ENCODE measurements at regions not wholly inside any gene's neighbourhood (a gene's known extent, or its start where the extent isn't known, plus 50 kb on each side); places are given as distances from the start of the nearest gene placed in this dataset.
"Not testable (repeated sequence)": the region's sequence is repeated elsewhere in the genome, so short reads cannot be mapped to it uniquely, and the experiment has no call there.

GRCh38 chrX:140250391-140250790 is 254.5 kb downstream of the SOX3 start:
- H3K36me3 ChIP-seq (ENCODE audit: control insufficient read depth, insufficient read depth, low read length) = no peaks in the 10 kb centered on the region
- ChIA-PET CTCF (no interaction called here), POLR2A (no interaction called here)
- intact Hi-C loops (cut with micrococcal nuclease; ENCODE audit: unreplicated experiment) = no loop called here
- no peaks in the 10 kb centered on the region for H3K27me3 ChIP-seq (replicated peaks; ENCODE audit: control insufficient read depth, insufficient read depth, low read length)
- Mint-ChIP-seq H3K9me3 (ENCODE audit: unreplicated experiment) (no peaks in the 10 kb centered on the region), H3K36me3 (ENCODE audit: insufficient read depth, unreplicated experiment) (no peaks in the 10 kb centered on the region), H3K4me3 (ENCODE audit: unreplicated experiment) (no peak overlapping the region), H3K27ac (ENCODE audit: unreplicated experiment) (no peak overlapping the region), H3K4me1 (ENCODE audit: low read depth, unreplicated experiment) (no peaks in the 10 kb centered on the region), H3K27me3 (ENCODE audit: insufficient read depth, unreplicated experiment) (no peaks in the 10 kb centered on the region)
- BruUV-seq (replicated peaks) = no TSS peak
- TF ChIP-seq, protein P1, sequence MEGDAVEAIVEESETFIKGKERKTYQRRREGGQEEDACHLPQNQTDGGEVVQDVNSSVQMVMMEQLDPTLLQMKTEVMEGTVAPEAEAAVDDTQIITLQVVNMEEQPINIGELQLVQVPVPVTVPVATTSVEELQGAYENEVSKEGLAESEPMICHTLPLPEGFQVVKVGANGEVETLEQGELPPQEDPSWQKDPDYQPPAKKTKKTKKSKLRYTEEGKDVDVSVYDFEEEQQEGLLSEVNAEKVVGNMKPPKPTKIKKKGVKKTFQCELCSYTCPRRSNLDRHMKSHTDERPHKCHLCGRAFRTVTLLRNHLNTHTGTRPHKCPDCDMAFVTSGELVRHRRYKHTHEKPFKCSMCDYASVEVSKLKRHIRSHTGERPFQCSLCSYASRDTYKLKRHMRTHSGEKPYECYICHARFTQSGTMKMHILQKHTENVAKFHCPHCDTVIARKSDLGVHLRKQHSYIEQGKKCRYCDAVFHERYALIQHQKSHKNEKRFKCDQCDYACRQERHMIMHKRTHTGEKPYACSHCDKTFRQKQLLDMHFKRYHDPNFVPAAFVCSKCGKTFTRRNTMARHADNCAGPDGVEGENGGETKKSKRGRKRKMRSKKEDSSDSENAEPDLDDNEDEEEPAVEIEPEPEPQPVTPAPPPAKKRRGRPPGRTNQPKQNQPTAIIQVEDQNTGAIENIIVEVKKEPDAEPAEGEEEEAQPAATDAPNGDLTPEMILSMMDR (IDR thresholded peaks at IDR 0.05; ENCODE audit: insufficient read depth in 1 of 2, low read depth in 1 of 2, low read length in 1 of 2, severe bottlenecking in 1 of 2, unreplicated experiment in 1 of 2) = no peak
- DNase-seq = no peak
- H3K4me1 ChIP-seq = no peaks in the 10 kb centered on the region
- no peak overlapping the region for H3K4me3 ChIP-seq (ENCODE audit: low read depth, low read length)
- H3K9me3 ChIP-seq = no peaks in the 10 kb centered on the region

DNA sequence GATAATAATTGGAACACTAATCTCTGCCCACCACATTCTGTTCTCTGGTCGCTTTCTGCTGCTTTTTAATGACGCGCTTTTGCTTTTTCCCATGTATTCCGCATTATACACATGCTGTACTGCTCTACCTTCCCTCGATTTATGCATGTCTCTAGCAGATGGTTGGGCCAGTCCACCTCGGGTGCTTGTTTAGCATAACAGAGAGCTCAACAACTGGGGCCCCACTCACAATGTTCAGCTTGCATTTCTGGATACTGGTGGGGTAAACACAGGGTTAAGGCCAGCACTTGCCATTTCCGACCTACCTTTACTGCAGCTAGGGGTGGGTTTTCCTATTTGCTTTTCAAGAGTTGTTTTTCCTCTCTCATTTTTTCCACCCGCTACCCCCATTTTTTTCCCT is 255.8 kb downstream of the SOX3 start:
- Histone ChIP-seq H3K4me3 (ENCODE audit: low read depth, low read length) (no peak overlapping the region), H3K27me3 (replicated peaks; ENCODE audit: control insufficient read depth, insufficient read depth, low read length) (no peaks in the 10 kb centered on the region), H3K9me3 (no peaks in the 10 kb centered on the region), H3K36me3 (ENCODE audit: control insufficient read depth, insufficient read depth, low read length) (no peaks in the 10 kb centered on the region), H3K4me1 (no peaks in the 10 kb centered on the region)
- Mint-ChIP-seq H3K4me3 (ENCODE audit: unreplicated experiment) (no peak overlapping the region), H3K4me1 (ENCODE audit: low read depth, unreplicated experiment) (no peaks in the 10 kb centered on the region), H3K27ac (ENCODE audit: unreplicated experiment) (no peak overlapping the region), H3K27me3 (ENCODE audit: insufficient read depth, unreplicated experiment) (no peaks in the 10 kb centered on the region), H3K36me3 (ENCODE audit: insufficient read depth, unreplicated experiment) (no peaks in the 10 kb centered on the region), H3K9me3 (ENCODE audit: unreplicated experiment) (no peaks in the 10 kb centered on the region)
- intact Hi-C loops (cut with micrococcal nuclease; ENCODE audit: unreplicated experiment) = no loop called here
- TF ChIP-seq, protein P1 (IDR thresholded peaks at IDR 0.05; ENCODE audit: insufficient read depth in 1 of 2, low read depth in 1 of 2, low read length in 1 of 2, severe bottlenecking in 1 of 2, unreplicated experiment in 1 of 2) = no peak
- CTCF ChIA-PET = no interaction called here
- no peak for DNase-seq
- POLR2A ChIA-PET = no interaction called here
- BruUV-seq (replicated peaks) = no TSS peak

- peaks cover 6% of the 10 kb centered on the region for H3K27me3 Mint-ChIP-seq (ENCODE audit: insufficient read depth, unreplicated experiment)
- Histone ChIP-seq H3K4me3 (ENCODE audit: low read depth, low read length) (no peak overlapping the region), H3K27me3 (replicated peaks; ENCODE audit: control insufficient read depth, insufficient read depth, low read length) (no peaks in the 10 kb centered on the region), H3K9me3 (no peaks in the 10 kb centered on the region), H3K36me3 (ENCODE audit: control insufficient read depth, insufficient read depth, low read length) (no peaks in the 10 kb centered on the region), H3K4me1 (no peaks in the 10 kb centered on the region)
- TF ChIP-seq, protein P1 (IDR thresholded peaks at IDR 0.05; ENCODE audit: insufficient read depth in 1 of 2, low read depth in 1 of 2, low read length in 1 of 2, severe bottlenecking in 1 of 2, unreplicated experiment in 1 of 2) = no peak
- ChIA-PET POLR2A (no interaction called here), CTCF (no interaction called here)
- intact Hi-C loops (cut with micrococcal nuclease; ENCODE audit: unreplicated experiment) = no loop called here
- no peaks in the 10 kb centered on the region for H3K4me1 Mint-ChIP-seq (ENCODE audit: low read depth, unreplicated experiment)
- H3K36me3 Mint-ChIP-seq (ENCODE audit: insufficient read depth, unreplicated experiment) = no peaks in the 10 kb centered on the region
- no peaks in the 10 kb centered on the region for H3K9me3 Mint-ChIP-seq (ENCODE audit: unreplicated experiment)
- no peak overlapping the region for H3K27ac Mint-ChIP-seq (ENCODE audit: unreplicated experiment)
- no TSS peak for BruUV-seq (replicated peaks)
- DNase-seq = no peak
- no peak overlapping the region for H3K4me3 Mint-ChIP-seq (ENCODE audit: unreplicated experiment)
Measured at GRCh38 chrX:140229191-140229590, 263.9 kb upstream of the CXorf66 start.

GRCh38 chrX:140226037-140226436 is 260.7 kb upstream of the CXorf66 start:
- H3K4me3 Mint-ChIP-seq (ENCODE audit: unreplicated experiment); intact Hi-C loops (cut with micrococcal nuclease; ENCODE audit: unreplicated experiment); DNase-seq; H3K36me3 ChIP-seq (ENCODE audit: control insufficient read depth, insufficient read depth, low read length); H3K36me3 Mint-ChIP-seq (ENCODE audit: insufficient read depth, unreplicated experiment); H3K27me3 Mint-ChIP-seq (ENCODE audit: insufficient read depth, unreplicated experiment); CTCF ChIA-PET; H3K4me3 ChIP-seq (ENCODE audit: low read depth, low read length); POLR2A ChIA-PET; H3K9me3 ChIP-seq; H3K9me3 Mint-ChIP-seq (ENCODE audit: unreplicated experiment); H3K4me1 Mint-ChIP-seq (ENCODE audit: low read depth, unreplicated experiment); H3K27me3 ChIP-seq (replicated peaks; ENCODE audit: control insufficient read depth, insufficient read depth, low read length); H3K4me1 ChIP-seq; BruUV-seq (replicated peaks); H3K27ac Mint-ChIP-seq (ENCODE audit: unreplicated experiment): not testable (repeated sequence)

DNA sequence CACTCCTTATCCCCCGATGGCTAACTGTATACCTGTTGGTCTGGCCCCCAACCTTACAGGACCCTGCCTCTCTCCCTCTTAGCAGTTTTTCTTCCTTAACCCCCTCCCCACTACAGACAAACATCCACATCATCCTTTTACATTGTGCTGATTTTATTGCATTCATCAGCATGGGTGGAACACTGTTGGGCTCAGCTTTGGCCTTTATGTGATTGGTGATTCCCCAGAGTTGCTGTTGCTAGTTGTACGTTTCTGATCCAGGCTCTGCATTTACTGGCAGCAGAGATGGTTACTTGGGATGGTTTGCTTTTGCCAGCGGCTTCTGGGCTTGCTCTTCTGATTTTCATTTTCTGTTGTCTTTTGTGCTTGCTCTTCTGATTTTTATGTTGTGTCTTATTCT is 250.6 kb upstream of the CXorf66 start:
- POLR2A ChIA-PET; BruUV-seq (replicated peaks); intact Hi-C loops (cut with micrococcal nuclease; ENCODE audit: unreplicated experiment); H3K4me1 Mint-ChIP-seq (ENCODE audit: low read depth, unreplicated experiment); DNase-seq; H3K9me3 ChIP-seq; H3K4me3 ChIP-seq (ENCODE audit: low read depth, low read length); H3K4me3 Mint-ChIP-seq (ENCODE audit: unreplicated experiment); H3K36me3 Mint-ChIP-seq (ENCODE audit: insufficient read depth, unreplicated experiment); H3K27me3 ChIP-seq (replicated peaks; ENCODE audit: control insufficient read depth, insufficient read depth, low read length); H3K27me3 Mint-ChIP-seq (ENCODE audit: insufficient read depth, unreplicated experiment); H3K27ac Mint-ChIP-seq (ENCODE audit: unreplicated experiment); H3K36me3 ChIP-seq (ENCODE audit: control insufficient read depth, insufficient read depth, low read length); H3K9me3 Mint-ChIP-seq (ENCODE audit: unreplicated experiment); CTCF ChIA-PET; H3K4me1 ChIP-seq: not testable (repeated sequence)

Measured in Caco-2 (cell line).